ENCODE measurements at regions not wholly inside any gene's neighbourhood (a gene's known extent, or its start where the extent isn't known, plus 50 kb on each side); places are given as distances from the start of the nearest gene placed in this dataset.

DNA sequence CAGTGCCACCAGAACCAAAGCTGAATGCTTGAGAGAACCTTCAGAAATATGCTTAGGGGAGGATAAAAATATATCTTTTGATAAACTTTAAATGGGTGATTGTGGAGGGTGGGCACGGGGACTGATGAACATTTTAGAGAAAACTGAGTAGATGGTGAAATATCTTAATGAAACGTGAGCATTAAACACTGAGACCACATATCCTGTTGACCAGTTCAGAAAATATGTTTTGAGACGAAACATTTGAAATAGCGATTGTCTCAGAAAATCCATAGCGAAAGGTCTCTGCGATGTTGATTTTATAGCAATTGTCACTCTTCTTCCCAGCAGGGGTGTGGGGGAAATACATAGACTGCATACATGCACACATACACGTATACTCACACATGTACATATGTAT lies 231.0 kb downstream of the ESM1 start:
- no peak for DNase-seq
- no peak overlapping the region for H3K27ac Mint-ChIP-seq
- H3K9me3 Mint-ChIP-seq = peaks cover 16% of the 10 kb centered on the region
- peaks cover 26% of the 10 kb centered on the region for H3K36me3 Mint-ChIP-seq (ENCODE audit: low read depth)
- POLR2A ChIA-PET = interaction anchor here (0.8 kb wide), 1 partner anchor 36 kb away, joined by 3 read pairs; no protein-coding TSS in a partner anchor
- peaks cover 32% of the 10 kb centered on the region for H3K4me1 Mint-ChIP-seq
- CTCF ChIA-PET = interaction anchor here (2.2 kb wide), 1 partner anchor 10 kb away, joined by 8 read pairs; no protein-coding TSS in a partner anchor
- H3K4me3 Mint-ChIP-seq = no peak overlapping the region
- H3K27me3 Mint-ChIP-seq = no peaks in the 10 kb centered on the region

DNA sequence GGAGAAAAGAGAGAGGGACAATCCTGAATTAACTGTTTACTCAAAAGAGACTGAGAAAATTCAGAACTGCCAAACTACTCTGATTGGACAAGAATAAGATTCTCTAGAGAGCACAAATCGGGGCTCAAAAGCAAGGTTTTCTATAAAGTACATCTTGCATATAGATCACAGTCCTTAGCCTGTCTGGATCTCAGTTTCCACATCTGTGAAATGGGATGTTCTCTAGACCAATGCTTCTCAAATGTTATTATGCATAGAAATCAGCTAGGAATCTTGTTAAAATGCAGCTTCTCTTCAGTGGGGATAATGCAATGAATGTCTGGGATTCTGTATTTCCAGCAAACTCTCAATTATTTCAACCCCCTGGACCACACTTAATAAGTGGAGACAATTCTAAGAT lies 231.6 kb downstream of the ESM1 start:
- DNase-seq = no peak
- ChIA-PET POLR2A (interaction anchor here (0.8 to 1.8 kb wide), 3 partner anchors 10 to 143 kb away, joined by 3 to 16 read pairs (median 4); no protein-coding TSS in a partner anchor), CTCF (interaction anchor here (0.9 to 2.2 kb wide), 2 partner anchors 9 to 236 kb away, joined by 4 to 8 read pairs; partner anchors contain the start of gene SNX18)
- Mint-ChIP-seq H3K4me3 (no peak overlapping the region), H3K9me3 (peaks cover 16% of the 10 kb centered on the region), H3K27me3 (no peaks in the 10 kb centered on the region), H3K27ac (no peak overlapping the region), H3K36me3 (ENCODE audit: low read depth) (peaks cover 26% of the 10 kb centered on the region), H3K4me1 (peaks cover 32% of the 10 kb centered on the region)

DNA sequence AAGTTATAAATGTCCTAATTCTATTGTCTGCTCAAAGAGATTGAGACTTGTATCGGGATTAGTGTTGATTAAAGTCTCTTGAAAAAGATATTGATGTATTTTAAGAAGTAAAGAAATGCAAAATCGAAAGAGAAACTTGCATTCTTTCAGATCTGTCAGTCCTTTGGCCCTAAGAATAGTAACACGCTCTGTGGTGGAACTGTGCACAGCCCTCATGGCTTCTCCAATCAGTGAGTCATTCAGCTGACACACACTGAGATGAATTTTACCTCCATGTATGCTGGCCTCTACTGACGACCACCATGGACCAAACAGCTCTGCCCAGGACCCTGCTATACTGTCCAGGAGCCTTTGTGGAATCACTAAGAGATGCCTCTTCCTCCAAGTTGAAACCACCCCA lies 232.4 kb downstream of the ESM1 start:
- Mint-ChIP-seq H3K9me3 (peaks cover 16% of the 10 kb centered on the region), H3K4me1 (peaks cover 32% of the 10 kb centered on the region), H3K27ac (peak overlapping the region; percentile 76), H3K36me3 (ENCODE audit: low read depth) (peaks cover 26% of the 10 kb centered on the region), H3K4me3 (peak overlapping the region; percentile 42), H3K27me3 (no peaks in the 10 kb centered on the region)
- CTCF ChIA-PET = interaction anchor here (0.9 to 2.2 kb wide), 2 partner anchors 9 to 235 kb away, joined by 4 to 8 read pairs; partner anchors contain the start of gene SNX18
- POLR2A ChIA-PET = interaction anchor here (1.3 to 1.8 kb wide), 2 partner anchors 9 to 143 kb away, joined by 4 to 16 read pairs; no protein-coding TSS in a partner anchor
- peak; percentile 53 for DNase-seq

DNA sequence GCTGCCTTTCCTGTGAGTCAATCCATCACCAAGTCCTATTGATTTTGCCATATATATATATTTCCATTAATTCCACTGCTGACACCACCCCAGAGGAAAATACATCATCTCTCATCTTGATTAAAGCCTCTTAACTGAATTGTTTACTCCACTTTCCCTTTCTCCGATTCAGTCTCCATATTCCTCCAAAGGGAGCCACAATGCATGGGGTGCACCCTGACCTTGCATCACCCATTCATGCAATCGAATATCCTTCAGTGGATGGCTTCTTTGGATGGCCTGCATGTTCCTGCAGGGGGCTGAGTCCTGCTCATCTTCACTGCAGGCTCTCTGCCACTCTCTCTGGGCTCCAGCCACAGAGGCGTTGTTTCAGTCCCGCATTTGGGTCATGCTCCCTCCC lies 231.0 kb downstream of the SNX18 start:
- no peak for DNase-seq
- no peak overlapping the region for H3K27ac Mint-ChIP-seq
- POLR2A ChIA-PET = no interaction called here
- H3K36me3 Mint-ChIP-seq (ENCODE audit: low read depth) = peaks cover 29% of the 10 kb centered on the region
- CTCF ChIA-PET = interaction anchor here (1.2 kb wide), 1 partner anchor 229 kb away, joined by 3 read pairs; no protein-coding TSS in a partner anchor
- H3K9me3 Mint-ChIP-seq = peaks cover 14% of the 10 kb centered on the region
- no peak overlapping the region for H3K4me3 Mint-ChIP-seq
- no peaks in the 10 kb centered on the region for H3K27me3 Mint-ChIP-seq
- H3K4me1 Mint-ChIP-seq = peaks cover 36% of the 10 kb centered on the region

DNA sequence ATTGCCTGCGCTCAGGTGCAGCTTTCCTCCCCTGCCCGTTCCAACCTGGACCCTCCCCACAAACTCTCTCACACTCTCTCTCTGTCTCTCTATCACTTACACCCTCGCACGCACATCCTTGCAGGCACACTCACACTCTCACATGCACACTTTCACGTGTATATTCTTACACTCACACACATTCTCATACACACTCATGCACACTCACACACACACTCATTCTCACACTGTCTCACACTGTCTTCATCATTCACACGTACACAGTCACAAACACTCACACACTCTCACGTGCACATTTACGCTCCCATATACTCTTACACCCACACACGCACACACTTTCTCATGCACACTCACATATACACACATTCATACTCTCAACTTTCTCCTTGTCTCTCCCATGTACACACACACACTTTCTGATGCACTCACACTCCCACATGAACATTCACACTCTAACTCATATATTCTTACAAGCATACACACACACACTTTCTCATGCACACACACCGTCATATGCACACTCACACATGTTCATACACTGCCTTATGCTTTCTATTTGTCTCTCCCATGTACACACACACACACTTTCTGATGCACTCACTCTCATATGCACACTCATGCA lies 229.3 kb downstream of the SNX18 start:
- H3K27ac Mint-ChIP-seq = no peak overlapping the region
- no peak overlapping the region for H3K4me3 Mint-ChIP-seq
- peaks cover 42% of the 10 kb centered on the region for H3K4me1 Mint-ChIP-seq
- DNase-seq = no peak
- H3K36me3 Mint-ChIP-seq (ENCODE audit: low read depth) = peaks cover 31% of the 10 kb centered on the region
- ChIA-PET CTCF (no interaction called here), POLR2A (no interaction called here)
- no peaks in the 10 kb centered on the region for H3K27me3 Mint-ChIP-seq
- peaks cover 11% of the 10 kb centered on the region for H3K9me3 Mint-ChIP-seq

DNA sequence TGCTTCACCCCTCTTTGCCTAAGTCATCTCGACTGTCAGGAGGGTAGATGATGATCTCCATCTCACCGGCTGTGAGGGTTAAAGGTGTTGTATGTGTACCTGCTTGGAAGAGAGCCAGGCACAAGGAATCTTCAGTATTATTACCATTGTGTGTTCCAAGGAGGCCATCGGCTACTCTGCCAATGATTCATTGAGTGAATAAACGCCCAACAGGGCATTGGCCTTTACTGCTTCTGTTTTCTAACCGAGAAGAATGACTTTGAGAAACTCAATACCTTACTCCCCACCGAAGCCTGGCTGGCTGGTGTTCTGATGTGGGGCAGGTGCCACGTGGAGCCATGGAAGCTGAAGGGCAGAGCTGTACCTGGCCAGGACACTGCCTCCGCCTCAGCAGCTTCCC lies 228.8 kb downstream of the SNX18 start:
- Mint-ChIP-seq H3K27ac (peak overlapping the region; percentile 89), H3K27me3 (no peaks in the 10 kb centered on the region), H3K4me1 (peaks cover 45% of the 10 kb centered on the region), H3K4me3 (no peak overlapping the region), H3K36me3 (ENCODE audit: low read depth) (peaks cover 33% of the 10 kb centered on the region), H3K9me3 (peaks cover 13% of the 10 kb centered on the region)
- CTCF ChIA-PET = no interaction called here
- POLR2A ChIA-PET = no interaction called here
- no peak for DNase-seq

DNA sequence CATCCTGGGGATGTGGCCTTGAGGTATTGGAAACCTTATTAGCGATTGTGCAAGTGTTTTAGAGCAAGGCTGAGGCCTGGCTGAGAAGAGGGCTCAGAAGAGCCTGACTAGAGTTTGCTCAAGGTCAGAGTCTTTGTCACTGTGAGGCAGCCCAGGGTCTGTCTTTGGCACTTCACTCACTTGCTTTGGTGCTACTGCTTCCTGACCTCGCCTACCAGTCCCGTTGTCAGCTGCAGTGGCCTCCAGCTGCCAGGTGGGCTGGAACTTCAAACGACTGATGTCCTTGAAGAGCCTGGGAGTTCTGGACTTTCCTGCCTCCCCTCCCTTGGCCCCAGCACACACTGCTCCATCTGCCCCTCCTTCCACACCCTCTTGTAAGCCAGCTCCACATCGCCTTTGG lies 228.0 kb downstream of the SNX18 start:
- ChIA-PET CTCF (interaction anchor here (0.6 kb wide), 1 partner anchor 434 kb away, joined by 4 read pairs; no protein-coding TSS in a partner anchor), POLR2A (interaction anchor here (1.1 to 3.6 kb wide), 5 partner anchors 12 to 227 kb away, joined by 4 to 20 read pairs (median 12); partner anchors contain the start of gene SNX18)
- H3K4me3 Mint-ChIP-seq = no peak overlapping the region
- peak overlapping the region; percentile 89 for H3K27ac Mint-ChIP-seq
- peaks cover 32% of the 10 kb centered on the region for H3K36me3 Mint-ChIP-seq (ENCODE audit: low read depth)
- H3K27me3 Mint-ChIP-seq = no peaks in the 10 kb centered on the region
- peaks cover 9% of the 10 kb centered on the region for H3K9me3 Mint-ChIP-seq
- DNase-seq = no peak
- peaks cover 48% of the 10 kb centered on the region for H3K4me1 Mint-ChIP-seq

DNA sequence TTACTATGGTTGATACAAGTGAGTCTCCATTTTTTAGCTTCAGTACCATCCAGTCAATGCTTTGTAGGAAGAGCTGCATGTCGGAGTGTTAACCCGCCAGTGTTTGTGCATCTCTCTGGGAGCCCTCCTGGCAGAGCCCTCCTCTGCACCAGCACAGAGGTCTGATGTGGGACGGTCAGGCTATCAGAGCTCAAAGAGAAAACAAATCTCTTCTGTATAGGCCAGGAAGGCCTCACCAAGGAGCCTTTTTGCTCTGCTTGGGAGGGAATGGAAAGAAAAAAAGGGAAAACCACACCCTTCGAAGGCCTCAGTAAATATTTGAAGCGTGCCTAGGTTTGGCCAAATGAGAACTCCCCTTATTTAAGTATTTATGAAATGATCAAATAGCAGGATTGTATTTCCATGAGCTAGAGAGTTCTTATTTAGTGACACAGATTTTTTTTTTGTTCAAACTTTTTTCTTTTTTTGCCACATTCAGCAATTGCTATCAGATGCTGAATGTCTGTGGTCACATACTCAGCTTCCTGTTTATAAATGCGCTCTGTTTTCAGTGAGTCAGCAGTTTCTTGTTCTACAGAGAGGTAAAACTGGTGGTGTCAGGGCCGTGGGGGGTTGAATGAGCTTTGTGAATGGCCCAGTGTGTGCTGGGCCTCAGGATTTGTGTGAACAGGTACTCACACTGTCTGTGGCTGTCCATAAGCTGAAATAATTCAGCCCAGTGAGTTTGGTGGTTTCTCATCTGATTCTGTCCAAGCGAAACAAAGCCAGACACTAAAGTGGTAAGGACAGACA lies 226.6 kb downstream of the SNX18 start:
- Mint-ChIP-seq H3K27me3 (peaks cover 3% of the 10 kb centered on the region), H3K9me3 (peaks cover 9% of the 10 kb centered on the region), H3K4me3 (peak overlapping the region; percentile 35), H3K36me3 (ENCODE audit: low read depth) (peaks cover 37% of the 10 kb centered on the region), H3K4me1 (peaks cover 56% of the 10 kb centered on the region), H3K27ac (peak overlapping the region; percentile 89)
- CTCF ChIA-PET = interaction anchor here (0.7 to 2.2 kb wide), 13 partner anchors 9 to 255 kb away, joined by 3 to 18 read pairs (median 6); partner anchors contain the start of gene SNX18
- DNase-seq = peak; percentile 71
- POLR2A ChIA-PET = interaction anchor here (0.7 to 3.6 kb wide), 26 partner anchors 9 to 434 kb away, joined by 3 to 20 read pairs (median 4); partner anchors contain the start of genes ARL15, GPX8 and SNX18

DNA sequence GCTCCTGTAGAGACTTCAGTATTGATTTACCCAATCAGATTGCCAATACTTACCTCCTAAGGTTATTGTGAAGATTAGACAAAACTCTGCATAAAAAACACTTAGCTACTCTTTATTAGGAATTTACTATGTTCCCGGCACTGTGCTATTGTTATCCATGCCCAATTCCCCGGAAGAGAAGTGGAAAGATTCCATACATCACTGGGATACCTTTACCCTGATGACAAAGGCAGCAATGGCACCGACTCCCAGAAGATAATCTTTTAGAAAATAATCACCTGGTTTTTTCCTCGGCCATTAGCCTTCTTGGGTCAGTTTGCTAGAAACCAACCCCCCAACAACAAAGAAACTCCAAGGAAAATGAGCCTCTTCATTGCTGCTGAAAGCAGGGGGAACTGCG lies 226.0 kb downstream of the SNX18 start:
- no peak for DNase-seq
- Mint-ChIP-seq H3K27ac (peak overlapping the region; percentile 89), H3K27me3 (peaks cover 3% of the 10 kb centered on the region), H3K9me3 (peaks cover 11% of the 10 kb centered on the region), H3K36me3 (ENCODE audit: low read depth) (peaks cover 39% of the 10 kb centered on the region), H3K4me3 (no peak overlapping the region), H3K4me1 (peaks cover 58% of the 10 kb centered on the region)
- CTCF ChIA-PET = interaction anchor here (1.1 to 2.2 kb wide), 9 partner anchors 10 to 227 kb away, joined by 3 to 18 read pairs (median 8); partner anchors contain the start of gene SNX18
- POLR2A ChIA-PET = interaction anchor here (0.7 to 3.6 kb wide), 19 partner anchors 9 to 433 kb away, joined by 3 to 20 read pairs (median 5); partner anchors contain the start of genes ARL15 and SNX18

DNA sequence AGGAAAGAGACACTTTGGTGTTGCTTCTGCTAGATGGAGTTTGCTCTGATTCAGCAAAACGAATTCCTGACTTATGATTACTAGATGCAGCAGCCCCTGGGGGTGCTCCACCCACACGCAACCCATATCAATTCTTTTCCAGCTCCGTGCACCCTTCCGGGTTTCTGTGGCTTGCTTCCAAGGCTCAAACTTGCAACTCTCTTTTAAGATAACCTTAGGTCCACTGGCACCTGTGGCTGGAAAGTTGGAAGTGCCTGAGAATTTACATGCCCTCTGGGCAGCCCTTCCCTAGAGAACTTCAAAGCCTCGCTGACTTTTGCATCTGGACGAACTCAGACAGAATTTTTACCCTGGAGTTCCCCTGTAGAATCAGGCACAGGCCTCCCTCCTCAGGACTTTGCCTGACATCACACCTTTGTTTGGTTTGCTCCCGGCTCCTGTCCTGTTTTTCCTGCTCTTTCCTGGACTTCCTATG lies 224.9 kb downstream of the SNX18 start:
- H3K27me3 Mint-ChIP-seq = peaks cover 3% of the 10 kb centered on the region
- H3K4me3 Mint-ChIP-seq = no peak overlapping the region
- peaks cover 66% of the 10 kb centered on the region for H3K4me1 Mint-ChIP-seq
- ChIA-PET POLR2A (interaction anchor here (3.2 to 3.6 kb wide), 2 partner anchors 18 to 224 kb away, joined by 12 to 20 read pairs; partner anchors contain the start of gene SNX18), CTCF (interaction anchor here (1.9 kb wide), 1 partner anchor 69 kb away, joined by 5 read pairs; no protein-coding TSS in a partner anchor)
- peaks cover 13% of the 10 kb centered on the region for H3K9me3 Mint-ChIP-seq
- peaks cover 42% of the 10 kb centered on the region for H3K36me3 Mint-ChIP-seq (ENCODE audit: low read depth)
- peak overlapping the region; percentile 89 for H3K27ac Mint-ChIP-seq
- no peak for DNase-seq

DNA sequence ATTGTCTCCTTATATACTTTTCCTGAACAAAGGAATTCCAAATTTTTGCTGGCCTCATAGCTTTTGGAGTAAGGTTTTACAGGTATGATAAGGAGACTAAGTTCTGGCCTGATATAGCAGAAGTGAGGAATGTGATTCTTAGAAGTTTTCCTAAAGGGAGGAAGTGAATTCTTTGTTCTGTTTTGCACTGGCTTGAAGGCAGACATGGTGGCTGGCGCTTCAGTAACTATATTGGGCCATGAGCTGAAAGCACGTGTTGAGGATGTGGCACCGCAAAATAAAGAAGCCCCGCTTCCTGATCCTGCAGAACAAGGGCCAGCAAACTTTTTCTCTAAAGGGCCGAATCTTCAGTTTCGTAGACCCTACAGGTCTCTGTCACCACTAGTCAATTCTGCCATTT lies 224.2 kb downstream of the SNX18 start:
- Mint-ChIP-seq H3K27me3 (peaks cover 3% of the 10 kb centered on the region), H3K9me3 (peaks cover 13% of the 10 kb centered on the region), H3K36me3 (ENCODE audit: low read depth) (peaks cover 42% of the 10 kb centered on the region), H3K4me1 (peaks cover 66% of the 10 kb centered on the region), H3K4me3 (no peak overlapping the region), H3K27ac (no peak overlapping the region)
- ChIA-PET POLR2A (interaction anchor here (0.9 kb wide), 1 partner anchor 53 kb away, joined by 3 read pairs; no protein-coding TSS in a partner anchor), CTCF (interaction anchor here (1.9 kb wide), 1 partner anchor 69 kb away, joined by 5 read pairs; no protein-coding TSS in a partner anchor)
- DNase-seq = no peak

DNA sequence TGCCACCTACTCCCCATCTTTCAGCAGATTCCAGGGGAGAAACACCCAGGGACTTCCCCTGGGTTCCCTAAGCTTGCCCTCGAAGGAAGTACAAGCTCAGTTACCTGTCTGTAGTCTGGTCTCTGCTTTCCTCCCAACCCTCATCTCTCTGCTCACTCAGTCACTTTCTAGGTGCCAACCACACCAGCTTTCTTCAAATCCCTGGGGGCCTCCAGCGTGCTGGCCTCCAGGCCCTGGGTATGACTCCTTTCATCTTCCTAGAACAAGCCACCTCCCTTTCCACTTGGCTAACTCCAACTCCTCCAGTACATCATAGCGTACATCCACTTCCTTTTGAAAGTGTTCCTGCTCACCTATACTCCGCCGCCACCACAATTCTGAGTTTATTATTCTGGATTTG lies 222.6 kb downstream of the SNX18 start:
- H3K27ac Mint-ChIP-seq = no peak overlapping the region
- no peak for DNase-seq

More for the DNA sequence above, 222.6 kb downstream of the SNX18 start:
- Mint-ChIP-seq H3K36me3 (ENCODE audit: low read depth) (peaks cover 38% of the 10 kb centered on the region), H3K27me3 (peaks cover 3% of the 10 kb centered on the region), H3K4me1 (peaks cover 54% of the 10 kb centered on the region), H3K9me3 (peaks cover 13% of the 10 kb centered on the region), H3K4me3 (no peak overlapping the region)
- CTCF ChIA-PET = interaction anchor here (1.1 kb wide), 1 partner anchor 14 kb away, joined by 3 read pairs; no protein-coding TSS in a partner anchor
- POLR2A ChIA-PET = interaction anchor here (1.1 kb wide), 1 partner anchor 23 kb away, joined by 3 read pairs; no protein-coding TSS in a partner anchor
